Uterus (tissue), 3 donors: ENCODE measurements at regions not wholly inside any gene's neighbourhood (a gene's known extent, or its start where the extent isn't known, plus 50 kb on each side); places are given as distances from the start of the nearest gene placed in this dataset.

Source experiments
- DNase-seq, 2 donors: peaks; one replicate each; pipeline ENCODE4 v3.0.0-alpha.2; 2019 to 2020
- H3K27ac ChIP-seq, 2 donors: fragments of 200-600 bp; sonication (generic); 1 replicate in 1 of 2; 2 replicates in 1 of 2; pipeline ENCODE4 v1.5.1; 2016 to 2018
- H3K27me3 ChIP-seq, 2 donors: fragments of 200-600 bp; sonication (generic); one replicate each; pipeline ENCODE4 v1.5.1; 2018 to 2019; ENCODE audit warnings: control low read depth in 1 of 2
- H3K36me3 ChIP-seq, 2 donors: fragments of 200-600 bp; sonication (generic); one replicate each; pipeline ENCODE4 v1.5.1; 2019; ENCODE audit warnings: control low read depth in 1 of 2
- H3K4me1 ChIP-seq, 2 donors: fragments of 200-600 bp; sonication (generic); one replicate each; pipeline ENCODE4 v1.5.1; 2018 to 2019; ENCODE audit warnings: control low read depth in 1 of 2
- H3K4me3 ChIP-seq, 2 donors: fragments of 200-600 bp; sonication (generic); 1 replicate in 1 of 2; 2 replicates in 1 of 2; pipeline ENCODE4 v1.5.1; 2018 to 2019; ENCODE audit warnings: mild to moderate bottlenecking in 1 of 2
- H3K9me3 ChIP-seq, 2 donors: fragments of 200-600 bp; sonication (generic); one replicate each; pipeline ENCODE4 v1.5.1; 2019; ENCODE audit warnings: control low read depth in 1 of 2
- POLR2A ChIP-seq, 2 donors: fragments of 450-650 bp; IDR thresholded peaks; one replicate each; pipeline ENCODE4 v1.6.1; 2016; ENCODE audit warnings: antibody characterized with exemption in 2 of 2, mild to moderate bottlenecking in 1 of 2, moderate library complexity in 1 of 2
- intact Hi-C: fragments of 100-400 bp; cut with DNase I; formaldehyde crosslinking; loops from one replicate; pipeline ENCODE4 v1.15.1; 2023; ENCODE audit warnings: low total_unique reads
- TF ChIP-seq, protein P1 (sequence below), 4 experiments: fragments of 200-600 bp in 2 of 4; fragments of 450-650 bp in 2 of 4; sonication (generic) in 2 of 4; IDR thresholded peaks; one replicate each; pipeline ENCODE4 v1.5.1; 2016 to 2019; ENCODE audit warnings: antibody characterized with exemption in 4 of 4, mild to moderate bottlenecking in 2 of 4, moderate library complexity in 1 of 4
- donor health status: DM: yes; HTN: yes; CAD: no.

DNA sequence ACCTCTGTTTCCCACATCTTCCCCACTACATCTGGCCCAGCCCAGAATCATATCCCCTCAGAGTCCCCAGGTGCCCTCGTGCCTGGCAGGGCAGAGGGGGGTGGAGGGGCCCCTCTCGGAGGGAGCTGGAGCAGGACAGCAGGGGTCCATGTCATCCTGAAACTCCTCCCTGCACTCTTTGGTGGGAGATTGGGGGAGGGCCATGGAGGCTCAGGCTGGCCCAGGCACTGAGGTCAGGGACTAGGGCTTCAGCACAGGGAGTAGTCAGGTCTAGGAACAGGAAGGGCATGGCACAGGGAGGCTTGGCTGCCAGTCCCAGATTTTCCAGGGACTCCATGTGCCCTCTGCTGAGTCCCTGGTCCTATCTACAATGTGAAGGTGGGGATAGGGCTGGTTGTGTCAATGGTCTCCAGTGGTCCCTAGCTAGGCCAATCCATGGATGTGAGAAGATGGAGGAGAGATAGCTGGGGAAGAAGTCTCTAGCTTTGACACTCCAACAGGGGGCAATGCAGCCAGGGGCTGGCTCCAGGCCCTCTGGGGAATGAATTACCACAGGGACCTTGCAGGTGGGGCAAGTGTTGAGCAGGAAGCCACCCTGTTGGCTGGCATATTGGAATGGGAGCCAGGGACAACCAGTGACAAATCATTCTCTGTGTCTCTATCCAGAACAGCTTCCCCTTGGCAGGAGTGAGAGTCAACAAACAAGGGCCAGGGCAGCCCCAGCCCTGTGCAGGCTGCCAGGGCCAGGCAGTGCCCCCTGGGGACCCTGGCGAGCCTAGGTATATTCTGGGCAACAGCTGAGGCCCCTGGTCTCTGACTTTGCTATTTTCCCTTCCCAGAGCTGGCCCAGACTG lies 154.4 kb downstream of the EFNB1 start:
- Histone ChIP-seq H3K9me3 (no peaks in the 10 kb centered on the region), H3K4me1 (no peaks in the 10 kb centered on the region), H3K27ac (no peak overlapping the region), H3K36me3 (no peaks in the 10 kb centered on the region), H3K27me3 (no peaks in the 10 kb centered on the region), H3K4me3 (no peak overlapping the region)
- intact Hi-C loops, result no loop called here
- TF ChIP-seq POLR2A (IDR thresholded peaks at IDR 0.05), result no peak
- TF ChIP-seq, protein P1, sequence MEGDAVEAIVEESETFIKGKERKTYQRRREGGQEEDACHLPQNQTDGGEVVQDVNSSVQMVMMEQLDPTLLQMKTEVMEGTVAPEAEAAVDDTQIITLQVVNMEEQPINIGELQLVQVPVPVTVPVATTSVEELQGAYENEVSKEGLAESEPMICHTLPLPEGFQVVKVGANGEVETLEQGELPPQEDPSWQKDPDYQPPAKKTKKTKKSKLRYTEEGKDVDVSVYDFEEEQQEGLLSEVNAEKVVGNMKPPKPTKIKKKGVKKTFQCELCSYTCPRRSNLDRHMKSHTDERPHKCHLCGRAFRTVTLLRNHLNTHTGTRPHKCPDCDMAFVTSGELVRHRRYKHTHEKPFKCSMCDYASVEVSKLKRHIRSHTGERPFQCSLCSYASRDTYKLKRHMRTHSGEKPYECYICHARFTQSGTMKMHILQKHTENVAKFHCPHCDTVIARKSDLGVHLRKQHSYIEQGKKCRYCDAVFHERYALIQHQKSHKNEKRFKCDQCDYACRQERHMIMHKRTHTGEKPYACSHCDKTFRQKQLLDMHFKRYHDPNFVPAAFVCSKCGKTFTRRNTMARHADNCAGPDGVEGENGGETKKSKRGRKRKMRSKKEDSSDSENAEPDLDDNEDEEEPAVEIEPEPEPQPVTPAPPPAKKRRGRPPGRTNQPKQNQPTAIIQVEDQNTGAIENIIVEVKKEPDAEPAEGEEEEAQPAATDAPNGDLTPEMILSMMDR (IDR thresholded peaks at IDR 0.05), result no peak
- no peak for DNase-seq

DNA sequence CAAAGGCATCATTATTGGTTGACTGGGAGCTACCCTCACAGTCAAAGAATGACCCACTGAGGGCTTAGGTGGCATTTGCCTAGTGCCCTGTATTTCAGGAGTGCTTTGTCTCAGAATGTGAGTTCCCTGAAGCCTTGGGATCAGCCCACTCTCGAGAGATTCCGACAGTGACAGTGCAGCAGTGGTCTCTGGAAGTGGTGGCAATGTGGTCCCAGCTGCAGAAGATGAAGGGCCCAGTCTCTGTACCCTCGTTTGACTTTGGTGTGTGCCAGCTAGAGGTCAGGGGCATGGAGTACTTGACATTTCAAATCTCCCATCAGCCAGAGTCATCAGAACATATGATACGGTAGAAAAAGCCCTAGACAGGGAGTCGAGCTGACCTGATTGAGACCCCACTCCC lies 153.7 kb downstream of the EFNB1 start:
- TF ChIP-seq, protein P1 (IDR thresholded peaks at IDR 0.05), result no peak
- TF ChIP-seq POLR2A (IDR thresholded peaks at IDR 0.05), result no peak
- Histone ChIP-seq H3K4me1 (no peaks in the 10 kb centered on the region), H3K27ac (no peak overlapping the region), H3K27me3 (no peaks in the 10 kb centered on the region), H3K4me3 (no peak overlapping the region), H3K36me3 (no peaks in the 10 kb centered on the region), H3K9me3 (no peaks in the 10 kb centered on the region)
- intact Hi-C loops, result no loop called here
- no peak for DNase-seq

DNA sequence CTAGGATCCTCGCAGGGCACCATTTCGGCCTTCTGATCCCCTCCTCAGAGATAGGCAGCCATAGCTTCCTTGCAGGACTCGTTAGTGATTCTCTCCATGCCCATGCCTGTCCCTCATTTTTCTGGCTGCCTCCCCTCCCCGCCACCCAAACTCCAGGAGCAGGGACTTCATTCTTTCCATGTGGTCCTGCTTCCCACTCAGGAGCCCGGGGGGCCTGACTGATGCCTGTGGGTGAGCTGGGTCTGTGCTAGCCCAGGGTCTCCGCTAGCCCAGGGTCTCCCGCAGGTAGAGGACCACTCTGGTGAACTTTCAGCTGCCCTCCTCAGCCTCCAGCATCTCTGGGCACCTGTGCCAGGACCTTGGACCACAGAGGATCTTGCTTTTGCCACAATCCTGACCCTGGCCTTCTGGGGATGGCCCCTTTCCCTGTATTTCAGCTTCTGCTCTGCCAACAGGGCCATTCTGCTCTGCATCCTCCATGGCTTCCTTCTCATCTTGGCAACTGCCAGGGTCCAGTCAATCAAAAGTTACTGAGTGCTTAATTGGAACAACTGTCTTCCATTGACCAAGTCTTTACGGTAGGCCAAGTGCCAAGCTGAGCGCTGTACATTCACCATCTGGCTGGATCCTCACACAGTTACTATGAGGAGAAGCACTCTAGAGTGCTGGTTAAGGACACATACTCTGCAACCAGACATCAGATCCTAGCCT lies 152.2 kb downstream of the EFNB1 start:
- Histone ChIP-seq H3K27me3 (no peaks in the 10 kb centered on the region), H3K9me3 (no peaks in the 10 kb centered on the region), H3K36me3 (no peaks in the 10 kb centered on the region), H3K4me1 (no peaks in the 10 kb centered on the region), H3K4me3 (no peak overlapping the region), H3K27ac (no peak overlapping the region)
- intact Hi-C loops, result no loop called here
- no peak for DNase-seq
- no peak for TF ChIP-seq POLR2A (IDR thresholded peaks at IDR 0.05)
- TF ChIP-seq, protein P1 (IDR thresholded peaks at IDR 0.05), result no peak

DNA sequence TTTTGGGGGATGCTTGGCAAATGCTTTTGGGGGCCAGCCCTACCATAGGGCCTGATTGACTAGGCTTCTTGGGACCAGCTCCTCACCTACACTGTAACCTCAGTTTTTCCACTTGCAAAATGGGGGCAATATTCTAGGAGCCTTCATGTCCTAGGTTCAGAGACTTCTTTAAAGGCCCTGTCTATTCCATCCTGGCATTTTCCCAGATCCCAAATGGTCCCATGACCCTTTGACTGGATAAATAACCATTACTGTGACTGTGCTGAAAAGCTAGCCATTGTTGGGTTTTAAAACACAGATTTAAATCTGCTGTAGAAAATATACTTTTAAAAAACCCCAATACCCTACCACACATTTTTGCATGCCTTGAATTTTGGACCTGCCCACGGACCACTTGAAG lies 149.8 kb downstream of the EFNB1 start:
- no peak overlapping the region for H3K27ac ChIP-seq
- H3K9me3 ChIP-seq, result no peaks in the 10 kb centered on the region
- no peak overlapping the region for H3K4me3 ChIP-seq
- TF ChIP-seq, protein P1 (IDR thresholded peaks at IDR 0.05), result no peak
- TF ChIP-seq POLR2A (IDR thresholded peaks at IDR 0.05), result no peak
- intact Hi-C loops, result no loop called here
- no peaks in the 10 kb centered on the region for H3K27me3 ChIP-seq
- no peaks in the 10 kb centered on the region for H3K4me1 ChIP-seq
- H3K36me3 ChIP-seq, result no peaks in the 10 kb centered on the region
- DNase-seq, result no peak

DNA sequence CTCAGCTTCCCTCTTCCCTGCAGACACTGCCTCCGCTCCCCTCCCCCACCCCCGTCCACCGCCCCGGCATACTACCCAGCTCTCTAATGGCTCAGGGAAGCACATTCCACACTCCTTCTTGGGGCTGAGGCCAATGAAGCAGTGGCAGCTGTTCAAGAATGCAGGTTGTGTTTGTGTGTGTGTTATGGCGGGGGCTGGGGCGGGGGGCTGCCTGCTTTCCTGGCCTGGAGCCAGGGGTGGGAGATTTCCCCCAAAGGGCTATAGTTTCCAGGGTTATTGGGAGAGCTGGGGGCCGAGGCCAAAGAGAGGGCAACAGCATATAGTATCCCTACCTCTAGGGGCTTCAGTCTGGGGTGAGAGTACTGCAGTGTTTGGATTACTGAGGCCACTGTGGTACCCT lies 149.4 kb downstream of the EFNB1 start:
- no peaks in the 10 kb centered on the region for H3K36me3 ChIP-seq
- no peaks in the 10 kb centered on the region for H3K9me3 ChIP-seq
- intact Hi-C loops, result no loop called here
- no peaks in the 10 kb centered on the region for H3K27me3 ChIP-seq
- H3K4me1 ChIP-seq, result no peaks in the 10 kb centered on the region
- H3K27ac ChIP-seq, result no peak overlapping the region
- DNase-seq, result no peak
- TF ChIP-seq, protein P1 (IDR thresholded peaks at IDR 0.05), result no peak
- TF ChIP-seq POLR2A (IDR thresholded peaks at IDR 0.05), result no peak
- no peak overlapping the region for H3K4me3 ChIP-seq
